ENCODE measurements at regions not wholly inside any gene's neighbourhood (a gene's known extent, or its start where the extent isn't known, plus 50 kb on each side); places are given as distances from the start of the nearest gene placed in this dataset.

DNA sequence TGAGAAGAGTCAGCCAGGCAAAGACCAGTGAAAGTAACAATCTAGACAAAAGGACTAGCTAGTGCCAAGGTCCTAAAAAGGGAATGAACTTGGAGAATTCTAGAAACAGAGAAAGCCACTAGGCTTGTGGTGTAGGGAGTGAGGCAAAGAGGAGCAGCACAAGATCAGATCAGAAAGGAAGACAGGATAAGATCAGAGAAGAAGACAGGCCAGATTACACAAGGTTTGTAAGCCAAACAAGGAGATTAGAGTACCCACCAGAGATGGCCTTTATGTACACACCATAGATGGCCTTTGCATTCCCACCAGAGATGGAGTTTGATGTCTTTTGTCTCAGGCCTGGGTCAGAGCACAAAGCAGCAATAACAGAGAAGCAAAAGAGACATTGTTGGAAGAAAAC, 105.6 kb upstream of the PLCB4 start:
- TF ChIP-seq, protein P1, sequence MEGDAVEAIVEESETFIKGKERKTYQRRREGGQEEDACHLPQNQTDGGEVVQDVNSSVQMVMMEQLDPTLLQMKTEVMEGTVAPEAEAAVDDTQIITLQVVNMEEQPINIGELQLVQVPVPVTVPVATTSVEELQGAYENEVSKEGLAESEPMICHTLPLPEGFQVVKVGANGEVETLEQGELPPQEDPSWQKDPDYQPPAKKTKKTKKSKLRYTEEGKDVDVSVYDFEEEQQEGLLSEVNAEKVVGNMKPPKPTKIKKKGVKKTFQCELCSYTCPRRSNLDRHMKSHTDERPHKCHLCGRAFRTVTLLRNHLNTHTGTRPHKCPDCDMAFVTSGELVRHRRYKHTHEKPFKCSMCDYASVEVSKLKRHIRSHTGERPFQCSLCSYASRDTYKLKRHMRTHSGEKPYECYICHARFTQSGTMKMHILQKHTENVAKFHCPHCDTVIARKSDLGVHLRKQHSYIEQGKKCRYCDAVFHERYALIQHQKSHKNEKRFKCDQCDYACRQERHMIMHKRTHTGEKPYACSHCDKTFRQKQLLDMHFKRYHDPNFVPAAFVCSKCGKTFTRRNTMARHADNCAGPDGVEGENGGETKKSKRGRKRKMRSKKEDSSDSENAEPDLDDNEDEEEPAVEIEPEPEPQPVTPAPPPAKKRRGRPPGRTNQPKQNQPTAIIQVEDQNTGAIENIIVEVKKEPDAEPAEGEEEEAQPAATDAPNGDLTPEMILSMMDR (IDR thresholded peaks at IDR 0.05; ENCODE audit: low read depth, low read length): no peak
- no peak for TF ChIP-seq POLR2A (IDR thresholded peaks at IDR 0.05; ENCODE audit: extremely low read depth, insufficient read length)
- TF ChIP-seq, protein P2, sequence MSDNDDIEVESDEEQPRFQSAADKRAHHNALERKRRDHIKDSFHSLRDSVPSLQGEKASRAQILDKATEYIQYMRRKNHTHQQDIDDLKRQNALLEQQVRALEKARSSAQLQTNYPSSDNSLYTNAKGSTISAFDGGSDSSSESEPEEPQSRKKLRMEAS (IDR thresholded peaks at IDR 0.05; ENCODE audit: low read depth, low read length): no peak
